Cardiac fibroblast (primary cell): ENCODE measurements at regions not wholly inside any gene's neighbourhood (a gene's known extent, or its start where the extent isn't known, plus 50 kb on each side); places are given as distances from the start of the nearest gene placed in this dataset.

ENCODE experiments used
- DNase-seq, 2 donors: peaks; one replicate each; pipeline versions ENCODE4 v3.0.0 to v3.0.0-alpha.2; 2010; ENCODE audit warnings: low read depth in 2 of 2
- H3K4me3 ChIP-seq, 2 donors: replicated peaks in 1 of 2; 1 replicate in 1 of 2; 2 replicates in 1 of 2; pipeline ENCODE4 v1.5.1; 2011; ENCODE audit warnings: low read depth in 2 of 2, low read length in 2 of 2, mild to moderate bottlenecking in 2 of 2, moderate library complexity in 1 of 2
- CTCF ChIP-seq: IDR thresholded peaks from one replicate; pipeline ENCODE4 v1.5.1; 2011; ENCODE audit warnings: low read depth, mild to moderate bottlenecking, low read length, inconsistent platforms

GRCh38 chr5:30337084-30337573 lies 856.4 kb upstream of the CDH6 start:
- no peak overlapping the region for H3K4me3 ChIP-seq
- TF ChIP-seq CTCF: no peak
- DNase-seq: no peak

GRCh38 chr5:30331534-30331933 lies 862.0 kb upstream of the CDH6 start:
- H3K4me3 ChIP-seq: no peak overlapping the region
- no peak for DNase-seq
- no peak for TF ChIP-seq CTCF

GRCh38 chr5:30325795-30326194 lies 867.7 kb upstream of the CDH6 start:
- TF ChIP-seq CTCF: no peak
- no peak for DNase-seq
- H3K4me3 ChIP-seq: no peak overlapping the region

- no peak overlapping the region for H3K4me3 ChIP-seq
- no peak for DNase-seq
- TF ChIP-seq CTCF: no peak
Observed at GRCh38 chr5:30324083-30324482, 869.4 kb upstream of the CDH6 start.

GRCh38 chr5:30287890-30288289 lies 905.6 kb upstream of the CDH6 start:
- no peak for DNase-seq
- TF ChIP-seq CTCF: no peak
- H3K4me3 ChIP-seq: no peak overlapping the region

- DNase-seq: peak; percentile 6 to 65
- no peak overlapping the region for H3K4me3 ChIP-seq
- no peak for TF ChIP-seq CTCF
Observed at GRCh38 chr5:30279237-30279636, 914.2 kb upstream of the CDH6 start.

GRCh38 chr5:30267026-30267425 lies 926.5 kb upstream of the CDH6 start:
- TF ChIP-seq CTCF: no peak
- H3K4me3 ChIP-seq: no peak overlapping the region
- DNase-seq: no peak
